Fibroblast of lung (primary cell): ENCODE measurements at regions not wholly inside any gene's neighbourhood (a gene's known extent, or its start where the extent isn't known, plus 50 kb on each side); places are given as distances from the start of the nearest gene placed in this dataset.

Experiments used
- CTCF ChIP-seq, 2 donors: IDR thresholded peaks in 1 of 2; conservative IDR thresholded peaks in 1 of 2; 1 replicate in 1 of 2; 2 replicates in 1 of 2; pipeline ENCODE4 v1.5.1; 2011 to 2012; ENCODE audit warnings: low read length in 2 of 2, control low read depth in 1 of 2, inconsistent platforms in 1 of 2, low read depth in 1 of 2, mild to moderate bottlenecking in 1 of 2
- EZH2 ChIP-seq: IDR thresholded peaks from 2 replicates; pipeline ENCODE4 v1.5.1; 2012; ENCODE audit warnings: low read length, control low read depth, mild to moderate bottlenecking; ENCODE audit errors: missing control alignments

DNA sequence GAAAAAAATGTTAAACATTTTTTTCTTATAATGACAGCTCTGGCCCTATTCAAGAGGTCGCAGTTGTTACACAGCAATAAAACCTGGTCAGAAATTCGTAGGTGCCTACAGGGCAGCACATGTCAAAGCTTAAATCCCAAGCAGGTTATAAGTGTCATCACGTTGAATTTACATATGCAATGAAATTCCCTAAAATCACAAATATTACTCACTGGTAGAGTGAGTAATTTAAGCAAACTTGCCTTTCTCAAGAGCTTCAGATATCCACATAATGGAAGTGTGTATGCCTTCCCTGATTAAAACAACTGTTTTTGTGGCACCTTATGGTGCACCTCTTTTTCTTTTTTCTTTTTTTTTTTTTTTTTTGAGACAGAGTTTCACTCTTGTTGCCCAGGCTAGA lies 90.7 kb upstream of the FNDC3B start:
- TF ChIP-seq CTCF (conservative IDR thresholded peaks at IDR 0.05 in 1 of 2, IDR thresholded peaks at IDR 0.05 in 1 of 2; ENCODE audit: low read depth in 1 of 2, low read length in 2 of 2) (no peak), EZH2 (no peak)
